NCI-H2227 (cell line): ENCODE measurements at regions not wholly inside any gene's neighbourhood (a gene's known extent, or its start where the extent isn't known, plus 50 kb on each side); places are given as distances from the start of the nearest gene placed in this dataset.

Source experiments
- DNase-seq: peaks from one replicate; lab custom pipeline; 2025; ENCODE audit not compliant: unreplicated experiment; lab: John Stamatoyannopoulos, UW

DNA sequence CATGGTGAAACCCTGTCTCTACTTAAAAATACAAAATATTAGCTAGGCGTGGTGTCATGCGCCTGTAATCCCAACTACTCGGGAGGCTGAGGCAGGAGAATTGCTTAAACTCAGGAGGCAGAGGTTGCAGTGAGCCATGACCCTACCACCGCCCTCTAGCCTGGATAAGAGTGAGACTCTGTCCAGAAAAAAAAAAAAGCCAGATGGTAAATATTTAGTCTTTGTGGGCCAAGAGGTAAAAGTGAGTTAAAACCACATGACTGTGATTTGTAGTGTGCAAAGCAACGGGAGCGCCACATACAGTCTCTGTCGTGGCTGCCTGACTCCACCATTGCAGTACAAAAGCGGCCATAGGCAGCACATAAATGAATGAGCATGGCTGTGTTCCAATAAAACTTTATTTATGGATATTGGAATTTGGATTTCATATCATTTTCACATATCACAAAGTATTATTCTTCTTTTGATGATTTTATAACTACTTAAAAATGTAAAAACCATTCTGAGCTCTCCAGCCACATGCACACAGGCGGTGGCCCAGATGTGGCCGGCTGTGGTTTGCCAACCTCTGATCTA, 51.8 kb upstream of the CASZ1 start:
- no peak for DNase-seq

DNA sequence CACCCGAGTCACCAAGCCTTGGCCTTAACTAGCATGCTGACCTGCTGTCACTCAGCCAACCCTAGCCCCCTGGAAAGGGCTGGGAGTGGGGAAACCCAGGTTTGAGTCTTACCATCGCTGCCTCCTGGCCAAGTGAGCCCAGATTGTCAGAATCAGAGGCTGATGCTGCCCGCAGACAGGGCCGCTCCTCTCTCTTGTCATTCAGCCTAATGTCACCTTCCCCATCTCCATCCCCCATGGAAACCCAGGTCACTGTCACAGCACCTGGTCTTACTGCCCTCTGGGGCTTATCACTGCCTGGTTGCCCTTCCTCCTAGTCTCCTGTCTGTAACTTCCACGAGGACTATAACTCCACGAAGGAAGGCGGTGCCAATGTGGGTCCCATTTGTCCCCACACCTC, 53.6 kb upstream of the CASZ1 start:
- DNase-seq = no peak

- DNase-seq = no peak
Measured at GRCh38 chr1:10851024-10852013, 54.9 kb upstream of the CASZ1 start.

DNA sequence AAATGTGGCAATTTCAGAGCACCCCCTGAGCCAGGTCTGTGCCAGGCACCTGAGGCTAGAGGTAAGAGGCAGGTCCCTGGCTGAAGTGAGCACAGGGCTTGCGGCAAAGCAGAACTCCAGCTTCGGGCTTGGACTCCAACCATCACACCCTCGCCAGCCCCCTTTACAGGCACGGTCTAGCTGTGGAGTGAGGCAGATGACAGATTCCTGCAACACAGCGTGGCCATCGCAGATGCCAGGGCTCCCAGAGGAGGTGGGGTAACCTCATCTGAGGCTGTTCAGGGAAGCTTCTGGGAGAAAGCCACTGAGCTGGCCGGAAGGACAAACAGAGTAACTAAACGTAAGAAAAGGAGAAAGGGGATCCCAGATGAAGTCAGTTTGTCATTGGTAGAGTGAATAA, 55.6 kb upstream of the CASZ1 start:
- no peak for DNase-seq

DNA sequence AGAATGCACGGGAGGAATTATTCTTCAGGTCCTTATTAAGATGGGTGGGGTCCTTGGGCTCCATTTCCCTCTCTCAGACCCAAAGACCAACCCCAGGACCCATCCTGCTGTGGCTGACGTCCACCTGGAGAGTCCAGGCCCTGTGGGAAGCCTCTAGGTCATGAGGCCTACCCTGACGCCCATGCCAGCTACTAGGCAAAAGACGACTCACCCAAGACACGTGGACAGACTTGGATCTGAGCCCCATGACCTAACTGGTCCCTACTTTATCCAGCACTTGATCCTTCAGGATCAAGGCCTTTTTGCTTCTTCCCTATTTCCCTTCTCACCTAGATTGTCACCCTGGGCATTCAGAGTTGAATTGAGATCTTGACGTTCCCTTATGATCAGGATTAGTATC, 56.0 kb upstream of the CASZ1 start:
- DNase-seq = no peak

DNA sequence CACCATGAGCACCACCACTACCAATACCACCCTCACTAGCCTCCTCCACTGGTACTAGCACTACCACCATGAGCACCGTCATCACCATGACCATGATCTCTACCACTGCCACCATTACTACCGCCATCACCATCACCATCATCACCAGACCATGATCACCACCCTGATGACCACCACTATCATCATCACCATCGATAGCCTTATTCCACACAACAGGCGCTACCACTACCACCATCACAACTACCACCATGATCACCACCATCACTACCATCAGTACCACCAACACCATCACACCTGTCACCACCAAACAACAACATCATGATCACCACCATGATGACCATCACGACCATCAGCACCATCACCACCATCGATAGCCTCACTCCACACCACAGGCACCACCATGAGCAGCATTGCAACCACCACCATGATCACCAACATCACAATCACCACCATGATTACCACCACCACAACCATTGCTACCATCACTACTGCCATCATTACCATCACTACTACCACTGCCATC, 56.6 kb upstream of the CASZ1 start:
- DNase-seq = no peak

- no peak for DNase-seq
Measured at GRCh38 chr1:10853701-10854100, 57.3 kb upstream of the CASZ1 start.

DNA sequence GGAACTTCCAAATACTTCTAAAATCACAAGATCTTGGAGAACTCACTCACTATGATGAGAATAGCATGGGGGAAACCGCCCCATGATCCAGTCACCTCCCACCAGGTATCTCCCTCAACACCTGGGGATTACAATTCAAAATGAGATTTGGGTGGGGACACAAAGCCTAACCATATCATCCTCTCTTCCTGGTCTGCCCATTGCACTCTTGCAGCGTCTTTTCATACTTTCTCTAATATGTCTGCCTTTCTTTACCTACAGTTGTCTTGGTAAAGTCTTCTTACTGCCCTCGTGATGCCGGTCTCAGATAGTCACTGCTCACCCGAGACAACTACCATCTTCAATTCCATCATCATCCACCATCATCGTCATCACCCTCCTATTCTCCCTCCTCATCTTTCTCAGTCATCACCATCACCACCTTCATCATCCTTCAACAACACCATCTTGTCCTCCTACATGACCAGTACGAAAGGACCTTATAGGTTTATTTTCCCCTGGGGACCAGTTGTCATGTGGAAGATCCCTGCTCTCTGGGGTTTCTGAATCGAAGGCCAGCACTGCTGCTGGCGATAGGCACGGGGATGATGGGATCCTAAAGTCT, 58.5 kb upstream of the CASZ1 start:
- no peak for DNase-seq

- no peak for DNase-seq
Measured at GRCh38 chr1:10856176-10856683, 59.8 kb upstream of the CASZ1 start.

GRCh38 chr1:10856863-10857598, 60.6 kb upstream of the CASZ1 start:
- DNase-seq = no peak

GRCh38 chr1:10857687-10858086, 61.2 kb upstream of the CASZ1 start:
- DNase-seq = no peak

GRCh38 chr1:10860218-10860617, 63.8 kb upstream of the CASZ1 start:
- DNase-seq = peak; percentile 24

GRCh38 chr1:10860682-10861081, 64.2 kb upstream of the CASZ1 start:
- no peak for DNase-seq

DNA sequence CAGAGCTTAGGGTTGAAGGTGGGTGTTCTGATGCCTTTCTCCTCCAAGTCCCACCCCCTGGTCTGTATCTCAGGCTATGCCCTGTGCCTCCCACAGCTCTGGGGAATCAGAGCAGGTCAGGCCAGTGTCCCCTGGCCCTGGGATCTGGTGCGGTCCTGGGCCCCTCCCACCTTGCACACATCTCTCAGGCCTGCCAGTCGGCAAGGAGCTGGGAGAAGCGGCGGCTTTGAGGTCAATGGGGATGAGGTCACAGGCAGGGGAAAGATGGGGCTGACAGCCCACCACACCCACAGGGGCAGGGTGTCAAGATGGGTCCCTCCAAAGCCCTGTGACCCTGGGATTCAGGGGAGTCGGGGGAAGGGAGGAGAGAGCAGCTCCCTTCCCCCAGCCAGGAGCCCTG, 65.4 kb upstream of the CASZ1 start:
- no peak for DNase-seq

GRCh38 chr1:10862743-10863335, 66.4 kb upstream of the CASZ1 start:
- no peak for DNase-seq

GRCh38 chr1:10863886-10864285, 67.4 kb upstream of the CASZ1 start:
- DNase-seq = no peak

- no peak for DNase-seq
Measured at GRCh38 chr1:10864776-10865175, 68.3 kb upstream of the CASZ1 start.

DNA sequence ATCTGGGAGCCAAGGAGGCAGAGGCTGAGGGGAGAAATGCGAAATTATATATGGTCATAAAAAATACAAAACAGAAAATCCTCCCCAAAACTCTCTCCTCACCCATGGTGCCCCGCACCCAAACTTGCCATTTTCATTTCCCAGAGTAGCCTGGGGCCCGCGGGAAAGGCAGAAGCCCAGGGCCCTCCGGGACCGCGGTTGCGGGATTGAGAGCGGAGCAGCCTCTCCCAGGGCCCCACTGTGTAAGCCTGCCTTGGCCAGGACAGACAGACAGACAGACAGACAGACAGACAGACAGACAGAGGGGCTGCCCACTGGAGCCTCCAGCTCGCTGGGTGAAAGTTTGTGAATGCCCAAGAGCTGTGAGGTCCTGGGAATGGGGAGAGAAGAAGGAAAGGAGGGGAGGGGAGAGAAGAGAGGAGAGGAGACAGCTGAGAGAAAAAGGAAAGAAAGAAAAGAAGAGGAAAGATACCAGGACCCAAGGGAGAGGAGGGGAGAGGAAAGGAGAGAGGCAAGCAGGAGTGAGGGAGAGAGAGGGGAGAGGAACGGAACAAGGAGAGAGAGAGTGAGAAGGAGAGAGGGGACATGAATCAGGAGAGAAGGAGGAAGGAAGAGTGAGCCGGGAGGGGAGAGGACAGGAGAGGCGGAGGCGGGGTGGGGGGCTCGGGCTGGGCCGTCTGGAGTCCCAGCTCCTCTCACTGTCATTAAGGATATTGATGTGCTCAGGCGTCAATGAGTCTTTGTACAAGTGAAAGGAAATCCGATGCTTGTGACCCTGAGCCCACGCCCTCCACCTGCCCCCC, 69.3 kb upstream of the CASZ1 start:
- DNase-seq = no peak

GRCh38 chr1:10866321-10867093, 70.1 kb upstream of the CASZ1 start:
- peak; percentile 72 for DNase-seq
